SH-SY5Y (cell line): ENCODE measurements at regions not wholly inside any gene's neighbourhood (a gene's known extent, or its start where the extent isn't known, plus 50 kb on each side); places are given as distances from the start of the nearest gene placed in this dataset.

Experiments used
- GATA2 ChIP-seq: IDR thresholded peaks from 2 replicates; pipeline ENCODE4 v1.6.1; 2011; ENCODE audit warnings: mild to moderate bottlenecking, low read depth, low read length
- GATA3 ChIP-seq: IDR thresholded peaks from 2 replicates; pipeline ENCODE4 v1.6.1; 2011; ENCODE audit warnings: low read depth, mild to moderate bottlenecking, low read length, moderate library complexity

- no peak for TF ChIP-seq GATA2
Observed at GRCh38 chr18:75723521-75724340, 296.2 kb upstream of the SMIM21 start.

GRCh38 chr18:75714766-75715165 is 287.3 kb upstream of the SMIM21 start:
- TF ChIP-seq GATA2 (no peak), GATA3 (no peak)

GRCh38 chr18:75700561-75700960 is 273.1 kb upstream of the SMIM21 start:
- TF ChIP-seq GATA2 (no peak), GATA3 (no peak)

- TF ChIP-seq GATA3 (no peak), GATA2 (no peak)
Observed at GRCh38 chr18:75698861-75699260, 271.4 kb upstream of the SMIM21 start.

- TF ChIP-seq GATA3 (no peak), GATA2 (no peak)
Observed at GRCh38 chr18:75697493-75697892, 270.0 kb upstream of the SMIM21 start.

GRCh38 chr18:75696391-75696790 is 268.9 kb upstream of the SMIM21 start:
- no peak for TF ChIP-seq GATA2
- TF ChIP-seq GATA3 = no peak

- TF ChIP-seq GATA3 (no peak), GATA2 (no peak)
Observed at GRCh38 chr18:75694292-75694691, 266.8 kb upstream of the SMIM21 start.

GRCh38 chr18:75691483-75691882 is 264.0 kb upstream of the SMIM21 start:
- TF ChIP-seq GATA2 (no peak), GATA3 (no peak)

GRCh38 chr18:75687626-75688025 is 260.1 kb upstream of the SMIM21 start:
- TF ChIP-seq GATA3 (no peak), GATA2 (no peak)

- TF ChIP-seq GATA3 (no peak), GATA2 (no peak)
Observed at GRCh38 chr18:75683426-75683825, 255.9 kb upstream of the SMIM21 start.

GRCh38 chr18:75681538-75682115 is 254.1 kb upstream of the SMIM21 start:
- no peak for TF ChIP-seq GATA3
- TF ChIP-seq GATA2 = no peak

GRCh38 chr18:75679331-75679730 is 251.8 kb upstream of the SMIM21 start:
- TF ChIP-seq GATA2 (no peak), GATA3 (no peak)

- TF ChIP-seq GATA3 (no peak), GATA2 (no peak)
Observed at GRCh38 chr18:75678627-75679026, 251.1 kb upstream of the SMIM21 start.

GRCh38 chr18:75677696-75678455 is 250.4 kb upstream of the SMIM21 start:
- TF ChIP-seq GATA2 (no peak), GATA3 (no peak)

GRCh38 chr18:75660932-75661331 is 233.4 kb upstream of the SMIM21 start:
- TF ChIP-seq GATA2 (no peak), GATA3 (no peak)
